HEK293 (cell line): ENCODE measurements at regions not wholly inside any gene's neighbourhood (a gene's known extent, or its start where the extent isn't known, plus 50 kb on each side); places are given as distances from the start of the nearest gene placed in this dataset.

Experiments
- CTCF ChIA-PET: fragments of 350-600 bp; formaldehyde crosslinking; extraction: SDS; loops from one replicate; lab custom pipeline; 2021; ENCODE audit warnings: antibody characterized with exemption; lab: Yijun Ruan, JAX
- POLR2A ChIA-PET: fragments of 300-600 bp; formaldehyde crosslinking; extraction: SDS; loops from one replicate; lab custom pipeline; 2020; ENCODE audit warnings: antibody characterized with exemption, inconsistent platforms; lab: Yijun Ruan, JAX
- H3K27ac ChIP-seq: fragments of 200-500 bp; sonication (Bioruptor generic); 2 replicates; pipeline ENCODE4 v1.5.1; 2014; ENCODE audit warnings: low read depth, low read length, control low read depth, inconsistent platforms; ENCODE audit errors: extremely low read depth
- H3K36me3 ChIP-seq, 2 experiments: fragments of 200-500 bp in 1 of 2; sonication (Bioruptor generic) in 1 of 2; 1 replicate in 1 of 2; 2 replicates in 1 of 2; pipeline ENCODE4 v1.5.1; 2014 to 2017; ENCODE audit warnings: inconsistent platforms in 2 of 2, low read length in 2 of 2; ENCODE audit not compliant: control insufficient read depth in 2 of 2, insufficient read depth in 1 of 2
- H3K4me1 ChIP-seq: fragments of 200-500 bp; sonication (Bioruptor generic); 2 replicates; pipeline ENCODE4 v1.5.1; 2014; ENCODE audit warnings: mild to moderate bottlenecking, low read length, inconsistent platforms; ENCODE audit not compliant: control insufficient read depth, insufficient read depth
- H3K4me3 ChIP-seq: 2 replicates; pipeline ENCODE4 v1.5.1; 2011; ENCODE audit warnings: low read depth, mild to moderate bottlenecking, control low read depth, low read length, moderate library complexity
- H3K9me3 ChIP-seq: fragments of 200-500 bp; sonication (Bioruptor generic); 2 replicates; pipeline ENCODE4 v1.5.1; 2014; ENCODE audit warnings: low read depth, low read length, inconsistent platforms; ENCODE audit not compliant: control insufficient read depth, insufficient read depth
- MZF1 ChIP-seq: fragments of 450-650 bp; formaldehyde crosslinking; IDR thresholded peaks from 2 replicates; pipeline ENCODE4 v1.5.1; 2017; ENCODE audit warnings: missing biosample characterization, missing genetic modification characterization, borderline replicate concordance
- SETDB1 ChIP-seq: IDR thresholded peaks from one replicate; pipeline ENCODE4 v1.6.1; 2017; ENCODE audit warnings: mild to moderate bottlenecking, low read length, moderate library complexity, mixed read lengths; ENCODE audit not compliant: insufficient read length
- ZBTB1 ChIP-seq: fragments of 450-650 bp; formaldehyde crosslinking; IDR thresholded peaks from 2 replicates; pipeline ENCODE4 v1.5.1; 2016; ENCODE audit warnings: missing biosample characterization, missing genetic modification characterization
- ZFP69B ChIP-seq: fragments of 450-650 bp; formaldehyde crosslinking; IDR thresholded peaks from 2 replicates; pipeline ENCODE4 v1.5.1; 2016; ENCODE audit warnings: missing biosample characterization, missing genetic modification characterization
- ZNF174 ChIP-seq: fragments of 450-650 bp; formaldehyde crosslinking; IDR thresholded peaks from 2 replicates; pipeline ENCODE4 v1.5.0; 2017; ENCODE audit warnings: missing biosample characterization, mild to moderate bottlenecking, missing genetic modification characterization
- ZNF19 ChIP-seq: fragments of 450-650 bp; formaldehyde crosslinking; IDR thresholded peaks from 2 replicates; pipeline ENCODE4; 2016; ENCODE audit warnings: missing biosample characterization, missing genetic modification characterization, low read depth
- ZNF416 ChIP-seq: fragments of 450-650 bp; formaldehyde crosslinking; IDR thresholded peaks from 2 replicates; pipeline ENCODE4 v1.5.1; 2016; ENCODE audit warnings: missing biosample characterization, missing genetic modification characterization
- ZNF530 ChIP-seq: fragments of 450-650 bp; formaldehyde crosslinking; IDR thresholded peaks from 2 replicates; pipeline ENCODE4 v1.5.1; 2016; ENCODE audit warnings: low read depth, missing biosample characterization, missing genetic modification characterization
- ZNF654 ChIP-seq: fragments of 450-650 bp; formaldehyde crosslinking; IDR thresholded peaks from 2 replicates; pipeline ENCODE4 v1.5.1; 2016; ENCODE audit warnings: low read depth, missing biosample characterization, missing genetic modification characterization
- TF ChIP-seq, protein P1 (sequence below): fragments of 450-650 bp; formaldehyde crosslinking; IDR thresholded peaks from 2 replicates; pipeline ENCODE4 v1.5.0; 2017; ENCODE audit warnings: missing biosample characterization, missing genetic modification characterization, borderline replicate concordance
- TF ChIP-seq, protein P2 (sequence below): fragments of 450-650 bp; formaldehyde crosslinking; IDR thresholded peaks from 2 replicates; pipeline ENCODE4 v1.5.1; 2016; ENCODE audit warnings: missing biosample characterization, missing genetic modification characterization
- TF ChIP-seq, protein P3 (sequence below): fragments of 450-650 bp; formaldehyde crosslinking; IDR thresholded peaks from 2 replicates; pipeline ENCODE4 v1.5.1; 2016; ENCODE audit warnings: missing biosample characterization, missing genetic modification characterization
- TF ChIP-seq, protein P4 (sequence below): fragments of 450-650 bp; formaldehyde crosslinking; IDR thresholded peaks from 2 replicates; pipeline ENCODE4 v1.5.1; 2017; ENCODE audit warnings: missing biosample characterization, missing genetic modification characterization
- TF ChIP-seq, protein P5 (sequence below): fragments of 450-650 bp; formaldehyde crosslinking; IDR thresholded peaks from 2 replicates; pipeline ENCODE4 v1.5.1; 2017; ENCODE audit warnings: missing biosample characterization, mild to moderate bottlenecking, missing genetic modification characterization, moderate library complexity

DNA sequence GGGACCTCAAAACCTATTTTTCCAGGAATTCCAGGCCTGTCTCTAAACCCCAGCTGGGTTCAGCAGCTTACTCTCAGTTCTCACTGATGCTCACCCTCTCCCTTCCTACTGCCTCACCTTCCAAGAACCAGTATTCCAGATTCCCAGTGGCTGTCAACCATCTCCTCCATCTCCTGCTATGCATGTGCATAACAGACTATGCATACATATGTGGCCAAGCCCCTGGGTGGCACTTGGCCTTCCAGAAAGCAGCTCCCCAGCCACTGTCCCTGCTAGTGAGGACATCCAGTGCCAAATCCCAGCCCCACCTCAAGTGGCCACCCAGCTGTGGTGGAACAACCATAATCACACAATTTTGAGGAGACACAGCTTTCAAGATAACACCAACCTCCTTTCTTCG lies 475.7 kb upstream of the PKN2 start (continued):
- TF ChIP-seq ZNF530 (tag by site-specific recombination) (no peak), ZNF654 (tag by site-specific recombination) (no peak), ZFP69B (tag by site-specific recombination) (no peak), ZNF174 (tag by site-specific recombination) (no peak)
- TF ChIP-seq, all 188 proteins: peak for 0

DNA sequence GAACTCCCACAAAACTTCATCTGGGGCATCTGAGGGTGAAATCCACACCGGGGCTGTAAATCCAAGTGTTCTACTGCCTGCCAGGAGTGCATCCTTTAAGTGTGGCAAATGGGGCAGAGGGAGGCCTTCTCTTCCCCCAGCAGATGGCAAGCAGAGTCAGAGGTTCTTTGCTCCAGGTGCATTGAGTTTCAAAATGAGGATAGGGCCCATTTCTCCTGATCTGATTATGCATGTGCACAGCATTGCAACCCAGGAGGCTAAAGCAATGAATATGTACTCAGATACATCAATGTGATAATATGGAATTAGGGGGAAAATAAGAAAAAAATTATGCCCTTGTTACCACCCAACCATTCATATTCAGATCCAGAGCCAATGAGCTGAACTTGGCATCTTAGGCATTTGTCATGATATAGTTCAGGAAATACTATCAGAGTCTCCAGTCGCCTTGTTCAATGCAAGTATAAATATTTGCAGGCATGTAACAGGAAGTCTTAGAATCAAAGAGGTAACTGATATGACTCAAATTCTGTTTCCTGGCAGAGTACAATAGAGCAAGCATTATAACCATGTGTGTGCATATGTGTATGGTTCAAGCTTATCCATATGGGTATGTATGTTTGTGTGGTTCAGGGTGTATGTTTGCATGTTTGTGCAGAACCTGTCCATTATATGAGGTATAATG lies 473.8 kb upstream of the PKN2 start:
- ChIA-PET POLR2A (no interaction called here), CTCF (interaction anchor here (0.6 kb wide), 1 partner anchor 524 kb away, joined by 5 read pairs; no protein-coding TSS in a partner anchor)
- H3K9me3 ChIP-seq: no peaks in the 10 kb centered on the region
- TF ChIP-seq ZNF19 (tag by site-specific recombination): no peak
- TF ChIP-seq, protein P1, sequence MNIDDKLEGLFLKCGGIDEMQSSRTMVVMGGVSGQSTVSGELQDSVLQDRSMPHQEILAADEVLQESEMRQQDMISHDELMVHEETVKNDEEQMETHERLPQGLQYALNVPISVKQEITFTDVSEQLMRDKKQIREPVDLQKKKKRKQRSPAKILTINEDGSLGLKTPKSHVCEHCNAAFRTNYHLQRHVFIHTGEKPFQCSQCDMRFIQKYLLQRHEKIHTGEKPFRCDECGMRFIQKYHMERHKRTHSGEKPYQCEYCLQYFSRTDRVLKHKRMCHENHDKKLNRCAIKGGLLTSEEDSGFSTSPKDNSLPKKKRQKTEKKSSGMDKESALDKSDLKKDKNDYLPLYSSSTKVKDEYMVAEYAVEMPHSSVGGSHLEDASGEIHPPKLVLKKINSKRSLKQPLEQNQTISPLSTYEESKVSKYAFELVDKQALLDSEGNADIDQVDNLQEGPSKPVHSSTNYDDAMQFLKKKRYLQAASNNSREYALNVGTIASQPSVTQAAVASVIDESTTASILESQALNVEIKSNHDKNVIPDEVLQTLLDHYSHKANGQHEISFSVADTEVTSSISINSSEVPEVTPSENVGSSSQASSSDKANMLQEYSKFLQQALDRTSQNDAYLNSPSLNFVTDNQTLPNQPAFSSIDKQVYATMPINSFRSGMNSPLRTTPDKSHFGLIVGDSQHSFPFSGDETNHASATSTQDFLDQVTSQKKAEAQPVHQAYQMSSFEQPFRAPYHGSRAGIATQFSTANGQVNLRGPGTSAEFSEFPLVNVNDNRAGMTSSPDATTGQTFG (tag by site-specific recombination): no peak
- no peak for TF ChIP-seq SETDB1
- no peaks in the 10 kb centered on the region for H3K36me3 ChIP-seq
- H3K4me1 ChIP-seq: no peaks in the 10 kb centered on the region
- H3K27ac ChIP-seq: no peak overlapping the region
- H3K4me3 ChIP-seq: no peak overlapping the region

DNA sequence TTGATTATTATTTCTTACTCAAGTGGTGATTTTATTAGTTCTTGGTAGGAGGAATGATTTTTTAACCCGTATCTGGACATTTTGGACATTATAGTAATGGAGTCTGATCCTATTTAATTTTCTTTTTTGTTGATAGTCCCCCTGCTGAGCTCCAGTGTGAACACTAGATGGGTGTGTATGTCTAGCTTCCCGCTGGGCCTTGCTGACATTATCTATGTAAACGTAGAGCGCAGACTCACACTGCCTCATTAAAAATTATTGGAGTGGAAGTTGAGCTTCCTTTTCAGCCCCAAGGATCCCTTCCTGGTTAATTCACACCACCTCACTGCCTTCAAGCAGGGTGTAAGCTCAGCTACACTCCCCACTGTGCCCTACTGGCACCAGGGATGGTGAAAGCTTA lies 467.6 kb upstream of the PKN2 start:
- Histone ChIP-seq H3K4me3 (no peak overlapping the region), H3K27ac (no peak overlapping the region), H3K36me3 (no peaks in the 10 kb centered on the region), H3K4me1 (no peaks in the 10 kb centered on the region), H3K9me3 (no peaks in the 10 kb centered on the region)
- ChIA-PET POLR2A (no interaction called here), CTCF (no interaction called here)
- TF ChIP-seq ZNF654 (tag by site-specific recombination): 0 out of 2 replicates have a peak, but pooled peaks have one; percentile 4
- TF ChIP-seq, protein P2, sequence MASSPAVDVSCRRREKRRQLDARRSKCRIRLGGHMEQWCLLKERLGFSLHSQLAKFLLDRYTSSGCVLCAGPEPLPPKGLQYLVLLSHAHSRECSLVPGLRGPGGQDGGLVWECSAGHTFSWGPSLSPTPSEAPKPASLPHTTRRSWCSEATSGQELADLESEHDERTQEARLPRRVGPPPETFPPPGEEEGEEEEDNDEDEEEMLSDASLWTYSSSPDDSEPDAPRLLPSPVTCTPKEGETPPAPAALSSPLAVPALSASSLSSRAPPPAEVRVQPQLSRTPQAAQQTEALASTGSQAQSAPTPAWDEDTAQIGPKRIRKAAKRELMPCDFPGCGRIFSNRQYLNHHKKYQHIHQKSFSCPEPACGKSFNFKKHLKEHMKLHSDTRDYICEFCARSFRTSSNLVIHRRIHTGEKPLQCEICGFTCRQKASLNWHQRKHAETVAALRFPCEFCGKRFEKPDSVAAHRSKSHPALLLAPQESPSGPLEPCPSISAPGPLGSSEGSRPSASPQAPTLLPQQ: no peak
- TF ChIP-seq, protein P3, sequence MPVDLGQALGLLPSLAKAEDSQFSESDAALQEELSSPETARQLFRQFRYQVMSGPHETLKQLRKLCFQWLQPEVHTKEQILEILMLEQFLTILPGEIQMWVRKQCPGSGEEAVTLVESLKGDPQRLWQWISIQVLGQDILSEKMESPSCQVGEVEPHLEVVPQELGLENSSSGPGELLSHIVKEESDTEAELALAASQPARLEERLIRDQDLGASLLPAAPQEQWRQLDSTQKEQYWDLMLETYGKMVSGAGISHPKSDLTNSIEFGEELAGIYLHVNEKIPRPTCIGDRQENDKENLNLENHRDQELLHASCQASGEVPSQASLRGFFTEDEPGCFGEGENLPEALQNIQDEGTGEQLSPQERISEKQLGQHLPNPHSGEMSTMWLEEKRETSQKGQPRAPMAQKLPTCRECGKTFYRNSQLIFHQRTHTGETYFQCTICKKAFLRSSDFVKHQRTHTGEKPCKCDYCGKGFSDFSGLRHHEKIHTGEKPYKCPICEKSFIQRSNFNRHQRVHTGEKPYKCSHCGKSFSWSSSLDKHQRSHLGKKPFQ (tag by site-specific recombination): peak; percentile 66

DNA sequence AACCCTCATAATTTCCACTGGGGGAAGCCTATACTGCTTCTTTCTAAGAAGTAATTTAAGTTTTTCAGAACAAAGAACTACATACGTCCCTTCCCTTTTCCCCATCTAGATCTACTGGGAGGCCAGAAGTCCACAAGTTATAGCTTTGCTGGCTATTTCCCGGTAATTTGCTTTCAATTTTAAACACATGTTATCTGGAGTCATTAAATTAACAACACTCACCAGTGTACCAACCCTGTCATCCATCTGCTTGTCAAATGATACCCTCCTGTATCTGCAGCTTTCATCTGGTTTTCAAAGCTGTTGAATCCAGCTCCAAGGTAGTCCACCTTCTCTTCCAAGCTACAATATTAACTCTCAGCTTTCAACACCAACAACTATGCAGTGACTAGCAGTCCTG lies 466.7 kb upstream of the PKN2 start:
- H3K27ac ChIP-seq: no peak overlapping the region
- H3K9me3 ChIP-seq: no peaks in the 10 kb centered on the region
- H3K36me3 ChIP-seq: no peaks in the 10 kb centered on the region
- ChIA-PET CTCF (interaction anchor here (0.7 kb wide), 1 partner anchor 334 kb away, joined by 3 read pairs; no protein-coding TSS in a partner anchor), POLR2A (no interaction called here)
- H3K4me3 ChIP-seq: no peak overlapping the region
- no peaks in the 10 kb centered on the region for H3K4me1 ChIP-seq
- TF ChIP-seq, protein P4, sequence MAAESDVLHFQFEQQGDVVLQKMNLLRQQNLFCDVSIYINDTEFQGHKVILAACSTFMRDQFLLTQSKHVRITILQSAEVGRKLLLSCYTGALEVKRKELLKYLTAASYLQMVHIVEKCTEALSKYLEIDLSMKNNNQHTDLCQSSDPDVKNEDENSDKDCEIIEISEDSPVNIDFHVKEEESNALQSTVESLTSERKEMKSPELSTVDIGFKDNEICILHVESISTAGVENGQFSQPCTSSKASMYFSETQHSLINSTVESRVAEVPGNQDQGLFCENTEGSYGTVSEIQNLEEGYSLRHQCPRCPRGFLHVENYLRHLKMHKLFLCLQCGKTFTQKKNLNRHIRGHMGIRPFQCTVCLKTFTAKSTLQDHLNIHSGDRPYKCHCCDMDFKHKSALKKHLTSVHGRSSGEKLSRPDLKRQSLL (tag by site-specific recombination): no peak
- TF ChIP-seq ZNF416 (tag by site-specific recombination): no peak
- TF ChIP-seq, protein P5, sequence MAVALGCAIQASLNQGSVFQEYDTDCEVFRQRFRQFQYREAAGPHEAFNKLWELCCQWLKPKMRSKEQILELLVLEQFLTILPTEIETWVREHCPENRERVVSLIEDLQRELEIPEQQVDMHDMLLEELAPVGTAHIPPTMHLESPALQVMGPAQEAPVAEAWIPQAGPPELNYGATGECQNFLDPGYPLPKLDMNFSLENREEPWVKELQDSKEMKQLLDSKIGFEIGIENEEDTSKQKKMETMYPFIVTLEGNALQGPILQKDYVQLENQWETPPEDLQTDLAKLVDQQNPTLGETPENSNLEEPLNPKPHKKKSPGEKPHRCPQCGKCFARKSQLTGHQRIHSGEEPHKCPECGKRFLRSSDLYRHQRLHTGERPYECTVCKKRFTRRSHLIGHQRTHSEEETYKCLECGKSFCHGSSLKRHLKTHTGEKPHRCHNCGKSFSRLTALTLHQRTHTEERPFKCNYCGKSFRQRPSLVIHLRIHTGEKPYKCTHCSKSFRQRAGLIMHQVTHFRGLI: no peak
- TF ChIP-seq ZBTB1 (tag by site-specific recombination): no peak
- TF ChIP-seq MZF1: no peak
- TF ChIP-seq, protein P1 (tag by site-specific recombination): no peak
